PC-9 (cell line): ENCODE measurements at regions not wholly inside any gene's neighbourhood (a gene's known extent, or its start where the extent isn't known, plus 50 kb on each side); places are given as distances from the start of the nearest gene placed in this dataset.

ENCODE experiments used
- EZH2 ChIP-seq: fragments of 200-600 bp; sonication (generic); IDR thresholded peaks from 2 replicates; pipeline ENCODE4 v1.8.0; 2017; ENCODE audit warnings: antibody characterized with exemption, low read depth
- TF ChIP-seq, protein P1 (sequence below): fragments of 200-600 bp; sonication (generic); conservative IDR thresholded peaks from 2 replicates; pipeline ENCODE4 v1.6.1; 2017; ENCODE audit warnings: mixed run types, antibody characterized with exemption, mild to moderate bottlenecking, moderate library complexity

DNA sequence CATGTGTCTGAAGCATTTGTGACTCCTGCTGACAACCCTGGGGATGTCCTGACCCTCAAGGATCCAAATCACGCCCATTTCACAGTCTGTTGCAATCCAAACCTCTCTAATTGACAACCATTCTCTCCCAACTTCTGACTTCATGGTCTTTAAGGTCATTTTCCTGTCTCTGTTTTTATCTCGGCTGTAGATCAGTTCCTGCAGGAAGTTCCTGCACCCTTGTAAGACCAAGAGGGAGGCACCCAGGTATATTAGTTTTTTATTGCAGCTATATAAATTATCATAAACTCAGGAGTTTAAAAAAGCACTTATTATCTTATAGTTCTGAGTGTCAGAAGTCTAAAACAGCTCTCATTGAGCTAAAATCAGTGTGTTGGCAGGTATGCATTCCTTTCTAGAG is 166.8 kb downstream of the BTBD3 start:
- TF ChIP-seq, protein P1, sequence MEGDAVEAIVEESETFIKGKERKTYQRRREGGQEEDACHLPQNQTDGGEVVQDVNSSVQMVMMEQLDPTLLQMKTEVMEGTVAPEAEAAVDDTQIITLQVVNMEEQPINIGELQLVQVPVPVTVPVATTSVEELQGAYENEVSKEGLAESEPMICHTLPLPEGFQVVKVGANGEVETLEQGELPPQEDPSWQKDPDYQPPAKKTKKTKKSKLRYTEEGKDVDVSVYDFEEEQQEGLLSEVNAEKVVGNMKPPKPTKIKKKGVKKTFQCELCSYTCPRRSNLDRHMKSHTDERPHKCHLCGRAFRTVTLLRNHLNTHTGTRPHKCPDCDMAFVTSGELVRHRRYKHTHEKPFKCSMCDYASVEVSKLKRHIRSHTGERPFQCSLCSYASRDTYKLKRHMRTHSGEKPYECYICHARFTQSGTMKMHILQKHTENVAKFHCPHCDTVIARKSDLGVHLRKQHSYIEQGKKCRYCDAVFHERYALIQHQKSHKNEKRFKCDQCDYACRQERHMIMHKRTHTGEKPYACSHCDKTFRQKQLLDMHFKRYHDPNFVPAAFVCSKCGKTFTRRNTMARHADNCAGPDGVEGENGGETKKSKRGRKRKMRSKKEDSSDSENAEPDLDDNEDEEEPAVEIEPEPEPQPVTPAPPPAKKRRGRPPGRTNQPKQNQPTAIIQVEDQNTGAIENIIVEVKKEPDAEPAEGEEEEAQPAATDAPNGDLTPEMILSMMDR = no peak
- TF ChIP-seq EZH2 = no peak
